HG02642 (cell line): ENCODE measurements at regions not wholly inside any gene's neighbourhood (a gene's known extent, or its start where the extent isn't known, plus 50 kb on each side); places are given as distances from the start of the nearest gene placed in this dataset.
"Not testable (repeated sequence)": the region's sequence is repeated elsewhere in the genome, so short reads cannot be mapped to it uniquely, and the experiment has no call there.

ENCODE experiments used
- ATAC-seq: cut with Tn5 transposase; IDR thresholded peaks from one replicate; pipeline ENCODE4 v1.9.1; 2021; ENCODE audit warnings: mild to moderate bottlenecking; ENCODE audit not compliant: unreplicated experiment, poor library complexity

- no peak for ATAC-seq
Observed at GRCh38 chr15:93771196-93772030, 459.9 kb upstream of the MCTP2 start.

GRCh38 chr15:93770788-93771187 is 460.6 kb upstream of the MCTP2 start:
- no peak for ATAC-seq

GRCh38 chr15:93762036-93762435 is 469.3 kb upstream of the MCTP2 start:
- ATAC-seq: no peak

- no peak for ATAC-seq
Observed at GRCh38 chr15:93759629-93760028, 471.7 kb upstream of the MCTP2 start.

- no peak for ATAC-seq
Observed at GRCh38 chr15:93758824-93759223, 472.5 kb upstream of the MCTP2 start.

- ATAC-seq: no peak
Observed at GRCh38 chr15:93748710-93749109, 482.7 kb upstream of the MCTP2 start.

- not testable (repeated sequence) for ATAC-seq
Observed at GRCh38 chr15:93734976-93735375, 496.4 kb upstream of the MCTP2 start.

- ATAC-seq: no peak
Observed at GRCh38 chr15:93730724-93731123, 500.6 kb upstream of the MCTP2 start.

GRCh38 chr15:93722165-93722564 is 509.2 kb upstream of the MCTP2 start:
- ATAC-seq: no peak

- ATAC-seq: no peak
Observed at GRCh38 chr15:93720607-93721006, 510.8 kb upstream of the MCTP2 start.

GRCh38 chr15:93719921-93720351 is 511.4 kb upstream of the MCTP2 start:
- ATAC-seq: no peak

- no peak for ATAC-seq
Observed at GRCh38 chr15:93716615-93717231, 514.6 kb upstream of the MCTP2 start.

- no peak for ATAC-seq
Observed at GRCh38 chr15:93709708-93710107, 521.7 kb upstream of the MCTP2 start.

- ATAC-seq: no peak
Observed at GRCh38 chr15:93708724-93709445, 522.5 kb upstream of the MCTP2 start.

GRCh38 chr15:93707751-93708150 is 523.6 kb upstream of the MCTP2 start:
- no peak for ATAC-seq

GRCh38 chr15:93706495-93707292 is 524.7 kb upstream of the MCTP2 start:
- no peak for ATAC-seq

GRCh38 chr15:93705753-93706455 is 525.5 kb upstream of the MCTP2 start:
- no peak for ATAC-seq

- ATAC-seq: no peak
Observed at GRCh38 chr15:93703092-93703739, 528.1 kb upstream of the MCTP2 start.

GRCh38 chr15:93700051-93700450 is 531.3 kb upstream of the MCTP2 start:
- ATAC-seq: no peak
